H1 (cell line): ENCODE measurements at regions not wholly inside any gene's neighbourhood (a gene's known extent, or its start where the extent isn't known, plus 50 kb on each side); places are given as distances from the start of the nearest gene placed in this dataset.

Source experiments
- CTCF ChIA-PET: fragments of 300-600 bp; sonication (Branson Sonifier 250); formaldehyde crosslinking; loops from one replicate; lab custom pipeline; 2021; ENCODE audit not compliant: partially characterized antibody; lab: Charles Lee
- POLR2A ChIA-PET: fragments of 300-600 bp; sonication (Branson Sonifier 250); formaldehyde crosslinking; loops from one replicate; lab custom pipeline; 2021; ENCODE audit warnings: inconsistent platforms; ENCODE audit not compliant: partially characterized antibody; lab: Charles Lee
- DNase-seq, 2 experiments: peaks; one replicate each; pipeline versions ENCODE4 v3.0.0 to v3.0.0-alpha.2; 2010 to 2022; ENCODE audit warnings: low spot score in 2 of 2, low read depth in 1 of 2, mixed read lengths in 1 of 2
- FAIRE-seq: peaks from 2 replicates; lab custom pipeline; 2011; peaks lifted over from hg19 to GRCh38; lab: Jason Lieb, UNC
- H2AFZ ChIP-seq: 2 replicates; pipeline ENCODE4 v1.8.1; 2012; ENCODE audit warnings: low read length, inconsistent platforms
- H2AK5ac ChIP-seq: 2 replicates; pipeline ENCODE4 v1.6.1; 2013; ENCODE audit warnings: low read depth, low read length
- H2BK120ac ChIP-seq: replicated peaks from 2 replicates; pipeline ENCODE3; 2013; ENCODE audit warnings: low read depth, low read length, inconsistent platforms
- H2BK12ac ChIP-seq: 2 replicates; pipeline ENCODE4 v1.6.1; 2013; ENCODE audit warnings: low read depth, low read length
- H2BK15ac ChIP-seq: 2 replicates; pipeline ENCODE4 v1.6.1; 2013; ENCODE audit warnings: low read length
- H2BK20ac ChIP-seq: 2 replicates; pipeline ENCODE4 v1.6.1; 2013; ENCODE audit warnings: low read length
- H2BK5ac ChIP-seq: 2 replicates; pipeline ENCODE4 v1.6.1; 2013; ENCODE audit warnings: low read depth, low read length
- H3K14ac ChIP-seq: 2 replicates; pipeline ENCODE4 v1.6.1; 2013; ENCODE audit warnings: inconsistent platforms; ENCODE audit not compliant: insufficient read length
- H3K18ac ChIP-seq: 2 replicates; pipeline ENCODE4 v1.6.1; 2013; ENCODE audit warnings: low read length; ENCODE audit errors: extremely low read depth
- H3K23ac ChIP-seq: 2 replicates; pipeline ENCODE4 v1.6.1; 2013; ENCODE audit warnings: inconsistent platforms; ENCODE audit not compliant: insufficient read length
- H3K23me2 ChIP-seq: 2 replicates; pipeline ENCODE4 v1.6.1; 2013; ENCODE audit warnings: low read depth, low read length
- H3K27ac ChIP-seq: 2 replicates; pipeline ENCODE4 v1.6.1; 2011; ENCODE audit warnings: low read depth, low read length, inconsistent platforms
- H3K27me3 ChIP-seq, 4 experiments: replicated peaks in 1 of 4; 1 replicate in 1 of 4; 2 replicates in 3 of 4; pipeline versions ENCODE4 v1.6.1 to v1.8.1; 2011 to 2013; ENCODE audit warnings: low read length in 3 of 4, mild to moderate bottlenecking in 3 of 4, inconsistent platforms in 2 of 4, mixed read lengths in 2 of 4, moderate library complexity in 1 of 4; ENCODE audit not compliant: control insufficient read depth in 3 of 4, insufficient read depth in 3 of 4; ENCODE audit errors: extremely low read depth in 1 of 4
- H3K36me3 ChIP-seq, 4 experiments: 2 replicates each; pipeline versions ENCODE4 v1.6.1 to v1.8.1; 2011 to 2013; ENCODE audit warnings: mild to moderate bottlenecking in 4 of 4, low read length in 3 of 4, moderate library complexity in 2 of 4, control low read depth in 1 of 4, inconsistent platforms in 1 of 4; ENCODE audit not compliant: insufficient read depth in 4 of 4, control insufficient read depth in 2 of 4
- H3K4ac ChIP-seq: replicated peaks from 2 replicates; pipeline ENCODE3; 2013; ENCODE audit warnings: low read length, low read depth, mixed read lengths, inconsistent platforms; ENCODE audit not compliant: insufficient read length
- H3K4me1 ChIP-seq, 4 experiments: replicated peaks in 1 of 4; 1 replicate in 1 of 4; 2 replicates in 3 of 4; pipeline versions ENCODE4 v1.6.1 to v1.8.1; 2011 to 2013; ENCODE audit warnings: low read length in 3 of 4, inconsistent platforms in 2 of 4, mixed read lengths in 1 of 4; ENCODE audit not compliant: insufficient read depth in 4 of 4, control insufficient read depth in 3 of 4
- H3K4me2 ChIP-seq, 2 experiments: 2 replicates each; pipeline versions ENCODE4 v1.6.1 to v1.8.1; 2011 to 2013; ENCODE audit warnings: low read depth in 2 of 2, low read length in 2 of 2, control low read depth in 1 of 2, inconsistent platforms in 1 of 2, mild to moderate bottlenecking in 1 of 2; ENCODE audit not compliant: insufficient read depth in 1 of 2
- H3K4me3 ChIP-seq, 4 experiments: fragments of 200-600, 300-600 bp in 1 of 4; sonication (generic), shearing (Covaris generic), sonication (Bioruptor Twin) in 1 of 4; 2 replicates each; pipeline versions ENCODE4 v1.5.1 to v1.8.1; 2011 to 2016; ENCODE audit warnings: low read length in 4 of 4, low read depth in 3 of 4, control low read depth in 2 of 4, inconsistent platforms in 2 of 4, mild to moderate bottlenecking in 2 of 4, mixed read lengths in 1 of 4, moderate library complexity in 1 of 4; ENCODE audit not compliant: insufficient read depth in 2 of 4; ENCODE audit errors: extremely low read depth in 1 of 4
- H3K56ac ChIP-seq: replicated peaks from 2 replicates; pipeline ENCODE3; 2013; ENCODE audit warnings: low read depth, mild to moderate bottlenecking, mixed read lengths, low read length, inconsistent platforms; ENCODE audit not compliant: insufficient read length
- H3K79me1 ChIP-seq: 2 replicates; pipeline ENCODE4 v1.6.1; 2013; ENCODE audit warnings: low read depth, low read length, control low read depth
- H3K79me2 ChIP-seq, 2 experiments: 2 replicates each; pipeline versions ENCODE4 v1.6.1 to v1.8.1; 2012 to 2013; ENCODE audit warnings: low read length in 2 of 2, mild to moderate bottlenecking in 2 of 2, inconsistent platforms in 1 of 2; ENCODE audit not compliant: insufficient read depth in 2 of 2, control insufficient read depth in 1 of 2
- H3K9ac ChIP-seq, 4 experiments: replicated peaks in 1 of 4; 1 replicate in 1 of 4; 2 replicates in 3 of 4; pipeline versions ENCODE4 v1.6.1 to v1.8.1; 2011 to 2013; ENCODE audit warnings: low read depth in 3 of 4, low read length in 3 of 4, control low read depth in 2 of 4, mild to moderate bottlenecking in 2 of 4, moderate library complexity in 2 of 4, inconsistent platforms in 1 of 4; ENCODE audit errors: extremely low read depth in 1 of 4
- H3K9me3 ChIP-seq, 2 experiments: 2 replicates each; pipeline versions ENCODE4 v1.6.1 to v1.8.1; 2012 to 2013; ENCODE audit warnings: mild to moderate bottlenecking in 2 of 2, moderate library complexity in 2 of 2, control low read depth in 1 of 2, inconsistent platforms in 1 of 2, low read depth in 1 of 2, low read length in 1 of 2, mixed read lengths in 1 of 2; ENCODE audit not compliant: insufficient read depth in 2 of 2
- H4K20me1 ChIP-seq, 2 experiments: replicated peaks in 1 of 2; 2 replicates each; pipeline versions ENCODE3 to v1.8.1; 2011 to 2013; ENCODE audit warnings: inconsistent platforms in 2 of 2, low read length in 2 of 2, mild to moderate bottlenecking in 1 of 2; ENCODE audit not compliant: insufficient read depth in 2 of 2, control insufficient read depth in 1 of 2
- H4K5ac ChIP-seq: 2 replicates; pipeline ENCODE4 v1.6.1; 2013; ENCODE audit warnings: low read length, low read depth, mixed read lengths, inconsistent platforms; ENCODE audit not compliant: insufficient read length
- H4K8ac ChIP-seq: 2 replicates; pipeline ENCODE4 v1.8.0; 2013; ENCODE audit warnings: mild to moderate bottlenecking, moderate library complexity, low read length, inconsistent platforms; ENCODE audit not compliant: insufficient read depth; ENCODE audit errors: extremely low read depth
- H4K91ac ChIP-seq: replicated peaks from 2 replicates; pipeline ENCODE3; 2013; ENCODE audit warnings: low read length, mixed read lengths, inconsistent platforms; ENCODE audit not compliant: insufficient read length
- BCL11A ChIP-seq, 2 experiments: IDR thresholded peaks; one replicate each; pipeline ENCODE4 v1.6.1; 2011; ENCODE audit warnings: low read depth in 2 of 2, low read length in 2 of 2, mild to moderate bottlenecking in 2 of 2
- EZH2 ChIP-seq: fragments of 200-600 bp; sonication (generic); IDR thresholded peaks from 2 replicates; pipeline ENCODE4 v1.7.1; 2012; ENCODE audit warnings: low read depth, mild to moderate bottlenecking, moderate library complexity, low read length, inconsistent platforms; ENCODE audit not compliant: severe bottlenecking
- JUN ChIP-seq: IDR thresholded peaks from 2 replicates; pipeline ENCODE4 v1.6.1; 2011; ENCODE audit warnings: low read depth, mild to moderate bottlenecking, improper control_type of control experiment, low read length
- KDM4A ChIP-seq: IDR thresholded peaks from one replicate; pipeline ENCODE4 v1.7.1; 2012; ENCODE audit warnings: low read depth, mild to moderate bottlenecking, moderate library complexity, low read length, inconsistent platforms; ENCODE audit not compliant: severe bottlenecking
- PHF8 ChIP-seq: fragments of 200-600 bp; sonication (generic); conservative IDR thresholded peaks from 2 replicates; pipeline ENCODE4 v1.7.1; 2012; ENCODE audit warnings: low read depth, mild to moderate bottlenecking, inconsistent platforms, low read length, moderate library complexity
- SUZ12 ChIP-seq: fragments of 200-600 bp; sonication (generic); IDR thresholded peaks from 2 replicates; pipeline ENCODE4 v1.6.1; 2012; ENCODE audit warnings: mild to moderate bottlenecking, inconsistent platforms, low read length, moderate library complexity, mixed read lengths
- TBP ChIP-seq: IDR thresholded peaks from 2 replicates; pipeline ENCODE4 v1.6.1; 2011; ENCODE audit warnings: low read depth, low read length, improper control_type of control experiment
- WGBS, 2 experiments: shearing (Covaris generic) in 1 of 2; methylation state at CpG; one replicate each; pipeline versions ENCODE4 v1.1.6 to v1.1.7; 2013 to 2015; ENCODE audit warnings: low lambda C conversion rate in 2 of 2, mixed read lengths in 2 of 2, inconsistent platforms in 1 of 2, low coverage in 1 of 2, missing lambda C conversion rate in 1 of 2; ENCODE audit not compliant: insufficient replicate concordance in 2 of 2, insufficient coverage in 1 of 2, insufficient read length in 1 of 2; ENCODE audit errors: extremely low coverage in 1 of 2, missing lambda C conversion rate in 1 of 2; 5-methylcytosine and 5-hydroxymethylcytosine counted together

- no peaks in the 10 kb centered on the region for H3K4me1 ChIP-seq
- H3K56ac ChIP-seq: no peak overlapping the region
- H3K4me3 ChIP-seq: no peak overlapping the region
- H2BK120ac ChIP-seq: no peak overlapping the region
- H3K9ac ChIP-seq: no peak overlapping the region
- H3K23me2 ChIP-seq: 0 out of 2 replicates have a peak, but pooled peaks cover 2% of the 10 kb centered on the region
- CTCF ChIA-PET: no interaction called here
- peaks cover 0 to 8% of the 10 kb centered on the region in 2 experiments; a peak in 1 of 4 replicates for H3K9me3 ChIP-seq
- no peaks in the 10 kb centered on the region for H4K20me1 ChIP-seq
- H3K79me1 ChIP-seq: no peaks in the 10 kb centered on the region
- H3K27ac ChIP-seq: no peak overlapping the region
- no peak overlapping the region for H3K18ac ChIP-seq
- no peak overlapping the region for H4K8ac ChIP-seq
- no peaks in the 10 kb centered on the region for H3K79me2 ChIP-seq
- no peak overlapping the region for H3K4me2 ChIP-seq
- H4K91ac ChIP-seq: no peak overlapping the region
- POLR2A ChIA-PET: no interaction called here
- no peak overlapping the region for H3K14ac ChIP-seq
- H2AFZ ChIP-seq: no peak overlapping the region
- H4K5ac ChIP-seq: no peak overlapping the region
- no peak overlapping the region for H2AK5ac ChIP-seq
- no peak overlapping the region for H2BK12ac ChIP-seq
- H3K27me3 ChIP-seq: no peaks in the 10 kb centered on the region
- H3K4ac ChIP-seq: no peak overlapping the region
- no peak overlapping the region for H2BK20ac ChIP-seq
- 92% methylated on average over 3 of the region's 3 CpGs; no CpG with 5 or more reads in 1 of the 2 experiments for WGBS, 2 experiments
- FAIRE-seq (no peak), DNase-seq (no peak)
- no peak overlapping the region for H2BK5ac ChIP-seq
- H3K36me3 ChIP-seq: no peaks in the 10 kb centered on the region
- no peak overlapping the region for H2BK15ac ChIP-seq
- H3K23ac ChIP-seq: no peak overlapping the region
- no peak for TF ChIP-seq EZH2
- no peak for TF ChIP-seq TBP
- no peak for TF ChIP-seq BCL11A (IDR thresholded peaks at IDR 0.05; ENCODE audit: low read depth in 2 of 2, low read length in 2 of 2)
- TF ChIP-seq PHF8: no peak
- TF ChIP-seq KDM4A: no peak
- no peak for TF ChIP-seq SUZ12
- TF ChIP-seq JUN: no peak
Measured at GRCh38 chr3:31047673-31048072, 153.2 kb upstream of the GADL1 start.
